NCI-H1694 (cell line): ENCODE measurements at regions not wholly inside any gene's neighbourhood (a gene's known extent, or its start where the extent isn't known, plus 50 kb on each side); places are given as distances from the start of the nearest gene placed in this dataset.

ENCODE experiments used
- DNase-seq: peaks from one replicate; lab custom pipeline; 2025; lab: John Stamatoyannopoulos, UW

GRCh38 chr1:14189381-14189780 lies 409.1 kb upstream of the KAZN start:
- no peak for DNase-seq

DNA sequence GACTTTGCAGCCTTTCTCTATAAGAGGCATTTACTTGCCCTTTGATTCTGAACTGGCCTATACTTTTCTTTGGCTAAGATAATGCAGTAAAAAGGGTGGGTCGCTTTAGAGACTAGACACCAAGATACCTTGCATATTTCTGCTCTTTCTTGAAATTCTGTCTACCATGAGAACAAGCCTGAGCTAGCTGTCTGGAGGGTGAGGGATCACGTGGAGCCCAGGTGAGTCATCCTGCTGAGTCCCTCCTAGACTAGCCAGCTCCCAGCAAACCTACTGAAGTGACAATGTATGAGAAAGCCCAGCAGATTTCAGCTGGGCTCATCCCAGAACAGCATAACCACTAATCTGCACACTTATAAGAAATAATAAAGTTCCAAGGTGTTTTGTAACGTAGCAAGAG lies 408.0 kb upstream of the KAZN start:
- DNase-seq = no peak

DNA sequence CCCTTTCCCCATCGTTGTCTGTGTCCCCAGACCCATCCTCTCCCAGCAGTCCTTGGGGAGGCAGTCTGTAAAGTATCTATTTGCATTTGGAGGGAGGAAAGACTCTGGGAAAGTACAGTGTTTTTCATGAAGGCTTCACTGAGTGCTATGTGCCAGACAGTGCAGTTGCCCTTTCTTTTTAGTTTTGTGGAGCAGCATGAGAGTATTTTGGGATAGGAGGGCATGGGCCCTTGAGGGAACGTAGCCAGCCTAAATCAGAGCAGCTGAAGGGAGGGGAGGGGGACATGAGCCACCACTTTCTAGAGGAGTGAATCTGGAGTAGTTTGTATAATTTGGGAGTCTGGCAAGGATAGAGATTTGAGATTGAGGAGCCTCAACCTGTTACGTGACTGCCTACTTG lies 404.0 kb upstream of the KAZN start:
- no peak for DNase-seq

GRCh38 chr1:14205066-14205465 lies 393.4 kb upstream of the KAZN start:
- no peak for DNase-seq

DNA sequence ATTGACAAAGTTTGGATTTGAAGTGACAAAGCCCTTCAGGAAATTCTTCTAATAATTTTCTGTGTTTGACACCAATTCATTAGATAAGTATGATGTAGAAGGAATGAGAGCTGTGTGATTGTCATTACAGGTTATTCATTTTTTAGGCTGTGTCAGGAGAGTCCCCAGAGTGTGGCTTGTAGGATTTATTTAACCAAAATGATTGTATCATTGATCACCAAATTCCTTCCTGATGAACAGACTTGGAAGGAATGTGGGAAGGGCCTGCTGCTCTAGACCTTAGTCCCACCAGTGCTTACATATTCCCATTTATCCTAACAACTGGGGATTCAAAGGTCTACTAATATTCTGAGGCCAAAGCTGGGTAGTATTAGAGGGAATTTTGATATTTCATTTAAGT lies 383.3 kb upstream of the KAZN start:
- DNase-seq = no peak

- DNase-seq = no peak
Observed at GRCh38 chr1:14217384-14217783, 381.1 kb upstream of the KAZN start.

- DNase-seq = no peak
Observed at GRCh38 chr1:14220324-14220723, 378.2 kb upstream of the KAZN start.

GRCh38 chr1:14220811-14221210 lies 377.7 kb upstream of the KAZN start:
- DNase-seq = no peak

GRCh38 chr1:14222086-14222485 lies 376.4 kb upstream of the KAZN start:
- DNase-seq = no peak

- DNase-seq = no peak
Observed at GRCh38 chr1:14228677-14229076, 369.8 kb upstream of the KAZN start.

DNA sequence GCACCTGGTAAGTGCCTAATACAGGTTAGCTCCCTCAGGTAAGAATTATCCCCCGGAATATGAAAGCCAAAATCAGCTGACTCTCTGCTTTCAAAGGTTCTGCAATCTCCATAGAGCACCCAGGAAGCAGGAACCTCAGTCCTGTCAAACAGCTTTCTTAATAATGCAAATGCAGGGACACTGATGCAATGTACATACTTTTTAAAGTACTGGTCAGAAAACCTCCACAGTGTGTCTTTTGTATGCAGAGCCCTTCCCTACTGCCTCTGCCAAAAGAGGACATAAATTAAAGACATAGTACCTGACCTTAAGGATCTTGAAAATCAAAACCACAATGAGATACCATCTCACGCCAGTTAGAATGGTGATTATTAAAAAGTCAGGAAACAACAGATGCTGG lies 365.0 kb upstream of the KAZN start:
- DNase-seq = no peak

- DNase-seq = no peak
Observed at GRCh38 chr1:14236097-14236496, 362.4 kb upstream of the KAZN start.

DNA sequence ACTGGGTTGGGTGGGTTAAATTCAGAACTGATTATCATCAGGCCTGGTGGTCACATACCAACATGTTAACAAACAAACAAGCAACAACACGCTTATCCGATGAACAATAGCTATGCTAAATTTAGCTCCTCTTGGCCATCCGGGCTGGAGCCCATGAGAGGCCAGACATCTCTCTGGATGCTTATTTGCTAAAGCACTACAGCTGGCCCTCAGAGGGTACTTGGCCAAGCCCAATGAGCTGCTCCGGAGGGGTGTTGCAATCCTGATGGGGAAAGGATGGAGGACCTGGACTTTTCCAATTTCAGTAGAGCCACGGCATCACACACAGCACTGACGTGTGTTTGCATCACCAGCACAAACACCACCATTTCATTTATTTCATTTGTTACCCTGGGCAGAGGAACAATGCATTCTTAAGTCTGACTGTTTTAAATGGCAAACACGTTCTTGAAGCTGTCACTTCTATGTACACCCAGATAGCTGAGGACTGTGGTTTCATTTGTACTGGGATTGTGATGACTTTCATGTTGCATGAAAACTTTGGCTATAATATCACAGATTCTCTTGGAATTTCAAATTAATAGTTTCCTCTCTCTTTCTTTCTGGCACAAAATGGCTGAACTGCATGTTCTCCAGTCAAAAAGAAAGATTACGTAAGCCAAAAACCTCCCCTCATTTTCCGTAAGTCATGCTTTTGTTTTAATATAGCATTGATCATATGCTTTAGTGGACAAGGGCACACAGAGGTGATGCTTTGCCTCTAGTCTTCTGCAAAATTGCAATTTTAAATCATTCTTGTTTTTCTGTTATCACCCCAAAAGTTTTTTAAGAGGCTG lies 359.8 kb upstream of the KAZN start:
- no peak for DNase-seq

DNA sequence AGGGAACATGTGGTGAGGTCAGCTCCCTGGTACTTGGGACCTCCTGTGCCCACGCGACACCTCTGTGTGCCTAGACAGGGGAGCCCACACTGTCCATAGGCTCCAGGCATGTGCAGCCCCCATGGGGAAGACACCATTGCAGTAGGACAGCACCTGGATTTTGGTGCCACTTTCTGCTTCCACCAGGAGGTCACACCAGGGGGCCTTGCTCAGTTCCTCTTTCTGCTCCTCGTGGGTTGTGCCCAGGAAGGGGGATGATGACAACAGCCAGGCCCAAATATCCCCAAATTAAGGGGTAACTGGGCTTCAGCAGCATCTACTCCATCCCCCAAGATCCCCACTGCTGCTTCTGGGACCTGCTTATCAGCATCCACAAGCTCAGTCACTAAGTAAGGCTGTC lies 358.2 kb upstream of the KAZN start:
- DNase-seq = no peak

DNA sequence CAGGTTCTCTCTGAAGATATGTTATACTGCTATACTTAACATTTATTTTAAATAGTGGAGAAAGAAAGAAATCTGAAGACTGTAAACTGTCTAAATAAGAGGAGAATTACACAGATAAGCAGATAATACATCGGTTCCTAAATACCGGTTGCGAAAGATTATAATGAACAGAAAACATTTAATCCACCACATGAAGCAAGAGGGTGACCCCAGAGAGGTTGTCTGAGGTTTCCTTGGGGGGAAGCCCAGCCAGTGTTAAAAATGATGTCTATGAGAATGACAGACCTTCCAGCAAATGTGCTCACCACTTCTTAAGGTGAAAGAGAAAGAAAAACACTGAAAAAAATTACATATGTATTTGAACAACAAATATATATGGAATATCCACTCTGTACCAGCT lies 356.4 kb upstream of the KAZN start:
- DNase-seq = no peak

- no peak for DNase-seq
Observed at GRCh38 chr1:14242870-14243269, 355.6 kb upstream of the KAZN start.

- no peak for DNase-seq
Observed at GRCh38 chr1:14245954-14246353, 352.5 kb upstream of the KAZN start.

DNA sequence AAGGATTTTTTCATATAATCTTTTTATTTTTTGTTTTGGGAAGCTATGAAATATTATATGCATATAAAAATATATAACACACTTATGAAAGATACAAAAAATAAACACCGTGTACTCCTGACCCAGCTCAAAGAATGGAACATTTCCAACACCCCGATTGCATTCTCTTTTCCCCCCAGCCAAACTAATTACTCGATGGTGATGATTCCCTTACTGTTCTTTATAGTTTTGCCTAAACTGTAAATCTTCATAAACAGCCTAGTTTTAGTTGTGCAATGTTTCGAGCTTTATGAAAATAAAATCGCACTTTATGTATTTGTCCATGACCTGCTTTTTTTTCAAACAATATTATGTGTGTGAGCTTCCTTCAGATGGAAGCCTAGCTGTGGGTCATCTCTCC lies 352.0 kb upstream of the KAZN start:
- DNase-seq = no peak

GRCh38 chr1:14247666-14248065 lies 350.8 kb upstream of the KAZN start:
- no peak for DNase-seq

- no peak for DNase-seq
Observed at GRCh38 chr1:14251871-14252270, 346.6 kb upstream of the KAZN start.

GRCh38 chr1:14253676-14254075 lies 344.8 kb upstream of the KAZN start:
- no peak for DNase-seq

- DNase-seq = no peak
Observed at GRCh38 chr1:14254251-14254650, 344.2 kb upstream of the KAZN start.

DNA sequence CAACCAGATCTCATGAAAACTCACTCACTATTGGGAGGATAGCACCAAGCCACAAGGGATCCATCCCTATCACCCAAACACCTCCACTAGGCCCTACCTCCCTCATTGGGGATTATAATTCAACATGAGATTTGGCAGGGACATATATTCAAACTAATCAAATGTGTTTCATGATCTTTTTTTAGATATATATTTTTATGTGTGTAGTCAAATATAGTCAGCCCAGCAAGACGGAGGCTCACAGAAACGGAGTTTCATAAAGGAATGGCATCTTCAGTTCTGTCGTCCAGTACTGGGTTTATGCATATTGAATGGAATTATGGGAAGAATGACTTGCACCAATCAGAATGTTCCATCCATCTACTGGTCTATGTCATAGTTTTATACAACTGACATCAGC lies 343.3 kb upstream of the KAZN start:
- DNase-seq = no peak

- no peak for DNase-seq
Observed at GRCh38 chr1:14255711-14256110, 342.8 kb upstream of the KAZN start.
